ENCODE measurements at regions not wholly inside any gene's neighbourhood (a gene's known extent, or its start where the extent isn't known, plus 50 kb on each side); places are given as distances from the start of the nearest gene placed in this dataset.

DNA sequence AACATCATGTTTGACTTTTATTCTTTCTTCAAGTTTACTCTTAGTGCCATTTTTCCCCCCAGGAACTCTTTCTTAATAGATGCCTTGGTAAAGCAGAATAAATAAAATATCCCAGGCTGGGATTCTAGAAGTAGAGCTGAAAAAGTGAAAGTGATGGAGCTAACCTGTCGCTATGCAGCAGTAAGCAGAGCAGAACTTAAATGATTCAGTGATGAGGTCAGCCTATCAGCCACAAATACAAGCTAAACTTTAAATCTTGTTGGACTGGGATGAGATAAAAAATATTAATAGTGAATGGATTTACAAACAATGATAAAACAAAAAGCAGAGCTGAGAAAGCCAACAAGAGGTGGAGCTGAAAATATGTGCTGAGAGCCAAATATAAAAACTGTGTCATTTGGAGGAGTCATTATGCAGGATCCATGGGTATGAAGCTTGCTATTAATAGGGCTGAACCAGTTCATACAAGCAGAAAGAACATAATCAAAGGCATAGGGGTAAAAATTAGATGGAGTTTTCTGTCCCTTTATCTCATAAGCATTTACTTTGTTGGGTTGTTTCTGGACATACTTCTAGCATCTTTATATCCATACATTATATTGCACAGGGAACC lies 877.8 kb downstream of the EPHA7 start:
- no peaks in the 10 kb centered on the region for H3K9me3 ChIP-seq
- no peaks in the 10 kb centered on the region for H3K36me3 ChIP-seq
- no peak for TF ChIP-seq CTCF (IDR thresholded peaks at IDR 0.05)
- no peaks in the 10 kb centered on the region for H3K4me1 ChIP-seq
- DNase-seq, result no peak
- intact Hi-C loops (cut with DNase I), result no loop called here
- H3K4me3 ChIP-seq, result no peak overlapping the region
- no peaks in the 10 kb centered on the region for H3K27me3 ChIP-seq
- H3K27ac ChIP-seq, result no peak overlapping the region
- ATAC-seq, result no peak

GRCh38 chr6:92538926-92539325 lies 880.4 kb downstream of the EPHA7 start:
- Histone ChIP-seq H3K27ac (no peak overlapping the region), H3K36me3 (no peaks in the 10 kb centered on the region), H3K9me3 (no peaks in the 10 kb centered on the region), H3K27me3 (no peaks in the 10 kb centered on the region), H3K4me3 (no peak overlapping the region), H3K4me1 (no peaks in the 10 kb centered on the region)
- DNase-seq (no peak), ATAC-seq (no peak)
- intact Hi-C loops (cut with DNase I), result no loop called here
- no peak for TF ChIP-seq CTCF (IDR thresholded peaks at IDR 0.05)

- DNase-seq, result no peak
- intact Hi-C loops (cut with DNase I), result no loop called here
Measured at GRCh38 chr6:92538275-92538674, 881.1 kb downstream of the EPHA7 start.

DNA sequence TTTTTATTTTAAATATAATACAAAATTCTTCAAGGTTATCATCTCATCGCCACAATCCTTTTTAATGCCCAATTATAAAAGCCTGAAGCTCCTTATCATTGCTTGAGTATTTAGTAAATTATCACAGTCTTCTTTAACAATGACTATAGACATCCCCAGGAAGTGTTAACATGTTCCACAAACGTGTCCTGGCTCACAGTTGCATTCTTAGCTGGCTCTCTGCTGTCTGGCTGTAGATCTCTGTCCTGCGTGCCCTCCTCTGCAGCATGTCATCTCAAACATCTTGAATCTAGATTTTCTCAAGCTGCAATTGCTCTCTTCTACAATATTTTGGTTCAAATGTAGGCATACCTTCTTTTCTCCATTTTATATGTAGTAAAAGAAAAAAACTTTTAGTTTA lies 885.2 kb downstream of the EPHA7 start:
- Histone ChIP-seq H3K4me3 (no peak overlapping the region), H3K27me3 (no peaks in the 10 kb centered on the region), H3K9me3 (no peaks in the 10 kb centered on the region), H3K27ac (no peak overlapping the region), H3K36me3 (no peaks in the 10 kb centered on the region), H3K4me1 (no peaks in the 10 kb centered on the region)
- intact Hi-C loops (cut with DNase I), result no loop called here
- no peak for TF ChIP-seq CTCF (IDR thresholded peaks at IDR 0.05)
- no peak for ATAC-seq
- no peak for DNase-seq

More at GRCh38 chr6:92538275-92538674, 881.1 kb downstream of the EPHA7 start:
- H3K27ac ChIP-seq, result no peak overlapping the region
- no peak for ATAC-seq
- no peaks in the 10 kb centered on the region for H3K4me1 ChIP-seq
- no peaks in the 10 kb centered on the region for H3K27me3 ChIP-seq
- no peaks in the 10 kb centered on the region for H3K9me3 ChIP-seq
- no peak overlapping the region for H3K4me3 ChIP-seq
- no peaks in the 10 kb centered on the region for H3K36me3 ChIP-seq
- TF ChIP-seq CTCF (IDR thresholded peaks at IDR 0.05), result no peak

- TF ChIP-seq CTCF (IDR thresholded peaks at IDR 0.05), result no peak
- no peaks in the 10 kb centered on the region for H3K27me3 ChIP-seq
- no peak for DNase-seq
- H3K4me1 ChIP-seq, result no peaks in the 10 kb centered on the region
- no peaks in the 10 kb centered on the region for H3K36me3 ChIP-seq
- intact Hi-C loops (cut with DNase I), result no loop called here
- H3K4me3 ChIP-seq, result no peak overlapping the region
- H3K27ac ChIP-seq, result no peak overlapping the region
- H3K9me3 ChIP-seq, result no peaks in the 10 kb centered on the region
- ATAC-seq, result no peak
Measured at GRCh38 chr6:92522589-92522988, 896.8 kb downstream of the EPHA7 start.

- TF ChIP-seq CTCF (IDR thresholded peaks at IDR 0.05), result no peak
- Histone ChIP-seq H3K4me1 (no peaks in the 10 kb centered on the region), H3K27me3 (no peaks in the 10 kb centered on the region), H3K4me3 (no peak overlapping the region), H3K27ac (no peak overlapping the region), H3K36me3 (no peaks in the 10 kb centered on the region), H3K9me3 (no peaks in the 10 kb centered on the region)
- intact Hi-C loops (cut with DNase I), result no loop called here
- ATAC-seq (no peak), DNase-seq (no peak)
Measured at GRCh38 chr6:92521553-92521952, 897.8 kb downstream of the EPHA7 start.

All from upper lobe of right lung (tissue), 1 donor.